Ovary (tissue), 7 donors: ENCODE measurements at regions not wholly inside any gene's neighbourhood (a gene's known extent, or its start where the extent isn't known, plus 50 kb on each side); places are given as distances from the start of the nearest gene placed in this dataset.

ENCODE experiments used
- DNase-seq, 5 donors: peaks; one replicate each; pipeline ENCODE4 v3.0.0-alpha.2; 2019 to 2020
- H3K27ac ChIP-seq, 2 donors: fragments of 200-600 bp; one replicate each; pipeline versions ENCODE4 v1.5.1 to v1.8.0; 2019 to 2022
- H3K27me3 ChIP-seq: fragments of 200-600 bp; one replicate; pipeline ENCODE4 v1.8.0; 2022
- H3K36me3 ChIP-seq: fragments of 200-600 bp; sonication (generic); one replicate; pipeline ENCODE4 v1.5.1; 2019
- H3K4me1 ChIP-seq: one replicate; pipeline ENCODE4 v1.8.1; 2013; ENCODE audit warnings: mild to moderate bottlenecking, moderate library complexity; ENCODE audit not compliant: insufficient read depth
- H3K4me3 ChIP-seq: fragments of 200-600 bp; sonication (generic); one replicate; pipeline ENCODE4 v1.5.1; 2017
- H3K9me3 ChIP-seq, 2 donors: fragments of 200-600 bp in 1 of 2; sonication (generic) in 1 of 2; one replicate each; pipeline versions ENCODE4 v1.5.1 to v1.8.1; 2013 to 2019; ENCODE audit warnings: mild to moderate bottlenecking in 1 of 2, moderate library complexity in 1 of 2
- CTCF ChIP-seq, 3 donors: fragments of 450-650 bp in 2 of 3; fragments of 200-600 bp in 1 of 3; IDR thresholded peaks; one replicate each; pipeline versions ENCODE4 v1.5.1 to v1.8.0; 2016 to 2022; ENCODE audit warnings: antibody characterized with exemption in 3 of 3, mild to moderate bottlenecking in 1 of 3
- EP300 ChIP-seq: sonication (generic); formaldehyde crosslinking; IDR thresholded peaks from one replicate; pipeline ENCODE4 v1.6.1; 2017; ENCODE audit warnings: antibody characterized with exemption
- POLR2A ChIP-seq: fragments of 450-650 bp; IDR thresholded peaks from one replicate; pipeline ENCODE4 v1.6.1; 2017; ENCODE audit warnings: antibody characterized with exemption, mild to moderate bottlenecking, moderate library complexity
- WGBS, 3 donors: extraction: QIAGEN DNeasy Blood & Tissue Kit in 1 of 3; methylation state at CpG; one replicate each; pipeline versions ENCODE4 v1.1.5 to v1.1.7; 2013 to 2017; 5-methylcytosine and 5-hydroxymethylcytosine counted together
- intact Hi-C, 4 donors: fragments of 100-400 bp; cut with DNase I; formaldehyde crosslinking; loops; one replicate each; pipeline versions ENCODE4 v1.11.0 to v1.15.1; 2022 to 2023
- donor health status: DM: no; HTN: no; CAD: no; lungs with moderate emphysema.
- donor health status: DM: no; HTN: no; CAD: no.
- donor health status: Bipolar disorder and iron deficiency.
- donor health status: DM: no; HTN: no; CAD: no.
- donor health status: DM: yes; HTN: yes; CAD: no.

- TF ChIP-seq POLR2A (no peak), EP300 (no peak), CTCF (IDR thresholded peaks at IDR 0.05) (no peak)
- peak in 1 of 5 donors; percentile 44 for DNase-seq
- WGBS, 3 donors: 41 to 59% (median 45%) methylated on average over 6 of the region's 6 CpGs
- no peaks in the 10 kb centered on the region for H3K27me3 ChIP-seq
- H3K36me3 ChIP-seq: no peaks in the 10 kb centered on the region
- no peaks in the 10 kb centered on the region for H3K4me1 ChIP-seq
- no peak overlapping the region for H3K4me3 ChIP-seq
- no peak overlapping the region for H3K27ac ChIP-seq
- intact Hi-C loops: no loop called here
- no peaks in the 10 kb centered on the region for H3K9me3 ChIP-seq
Observed at GRCh38 chr3:150170852-150171520, 200.3 kb upstream of the PFN2 start.

GRCh38 chr3:150169330-150169940 is 198.7 kb upstream of the PFN2 start:
- no peaks in the 10 kb centered on the region for H3K9me3 ChIP-seq
- no peaks in the 10 kb centered on the region for H3K4me1 ChIP-seq
- no peak for TF ChIP-seq POLR2A
- TF ChIP-seq CTCF (IDR thresholded peaks at IDR 0.05): no peak
- no peak for TF ChIP-seq EP300
- H3K27ac ChIP-seq: no peak overlapping the region
- intact Hi-C loops: no loop called here
- DNase-seq: no peak
- H3K27me3 ChIP-seq: no peaks in the 10 kb centered on the region
- no peak overlapping the region for H3K4me3 ChIP-seq
- WGBS, 3 donors: 71 to 89% (median 79%) methylated on average over 5 of the region's 5 CpGs
- no peaks in the 10 kb centered on the region for H3K36me3 ChIP-seq

- peak in 1 of 5 donors; percentile 26 for DNase-seq
- no peaks in the 10 kb centered on the region for H3K27me3 ChIP-seq
Observed at GRCh38 chr3:150168698-150169097, 198.0 kb upstream of the PFN2 start.

GRCh38 chr3:150165396-150166094 is 194.8 kb upstream of the PFN2 start:
- intact Hi-C loops: no loop called here
- no peak for DNase-seq
- Histone ChIP-seq H3K4me3 (no peak overlapping the region), H3K9me3 (no peaks in the 10 kb centered on the region), H3K27ac (no peak overlapping the region), H3K27me3 (no peaks in the 10 kb centered on the region), H3K4me1 (no peaks in the 10 kb centered on the region), H3K36me3 (no peaks in the 10 kb centered on the region)
- TF ChIP-seq POLR2A: no peak
- no peak for TF ChIP-seq CTCF (IDR thresholded peaks at IDR 0.05)
- no peak for TF ChIP-seq EP300

More at GRCh38 chr3:150168698-150169097, 198.0 kb upstream of the PFN2 start:
- WGBS, 3 donors: 14 to 25% (median 17%) methylated on average over 2 of the region's 2 CpGs
- intact Hi-C loops: no loop called here
- TF ChIP-seq CTCF (IDR thresholded peaks at IDR 0.05) (no peak), EP300 (no peak), POLR2A (no peak)
- no peaks in the 10 kb centered on the region for H3K36me3 ChIP-seq
- no peak overlapping the region for H3K27ac ChIP-seq
- H3K4me1 ChIP-seq: no peaks in the 10 kb centered on the region
- H3K9me3 ChIP-seq: no peaks in the 10 kb centered on the region
- H3K4me3 ChIP-seq: no peak overlapping the region
